ENCODE measurements at regions not wholly inside any gene's neighbourhood (a gene's known extent, or its start where the extent isn't known, plus 50 kb on each side); places are given as distances from the start of the nearest gene placed in this dataset.

DNA sequence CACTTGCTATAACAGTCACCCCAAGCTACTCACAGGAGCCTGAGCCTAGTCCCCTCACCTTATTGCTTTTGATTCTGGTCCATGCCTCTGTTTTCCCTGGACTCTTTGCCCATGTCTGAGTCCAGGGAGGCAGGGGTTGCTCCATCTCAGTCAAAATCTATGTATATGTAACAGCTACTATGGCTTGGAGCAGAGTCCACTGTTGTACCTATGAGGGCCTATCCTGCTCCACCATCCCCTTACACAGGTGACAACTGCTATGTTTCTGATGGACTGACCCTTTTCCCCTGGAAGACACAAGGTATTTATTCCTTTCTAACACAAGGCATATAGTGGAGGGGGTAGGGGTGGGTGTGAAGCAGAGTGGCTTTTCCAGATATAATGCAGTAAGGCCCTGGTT, 119.6 kb downstream of the VPREB1 start:
- TF ChIP-seq RARB (CRISPR knock-in tag; IDR thresholded peaks at IDR 0.05) (no peak), CSDC2 (CRISPR knock-in tag; IDR thresholded peaks at IDR 0.05) (no peak), ISL1 (CRISPR knock-in tag; IDR thresholded peaks at IDR 0.05) (no peak), TOX (CRISPR knock-in tag; IDR thresholded peaks at IDR 0.05; ENCODE audit: borderline replicate concordance) (no peak), ZC3H10 (CRISPR knock-in tag; IDR thresholded peaks at IDR 0.05) (no peak), BACH2 (CRISPR knock-in tag; IDR thresholded peaks at IDR 0.05; ENCODE audit: borderline replicate concordance) (no peak)
- TF ChIP-seq, protein P1, sequence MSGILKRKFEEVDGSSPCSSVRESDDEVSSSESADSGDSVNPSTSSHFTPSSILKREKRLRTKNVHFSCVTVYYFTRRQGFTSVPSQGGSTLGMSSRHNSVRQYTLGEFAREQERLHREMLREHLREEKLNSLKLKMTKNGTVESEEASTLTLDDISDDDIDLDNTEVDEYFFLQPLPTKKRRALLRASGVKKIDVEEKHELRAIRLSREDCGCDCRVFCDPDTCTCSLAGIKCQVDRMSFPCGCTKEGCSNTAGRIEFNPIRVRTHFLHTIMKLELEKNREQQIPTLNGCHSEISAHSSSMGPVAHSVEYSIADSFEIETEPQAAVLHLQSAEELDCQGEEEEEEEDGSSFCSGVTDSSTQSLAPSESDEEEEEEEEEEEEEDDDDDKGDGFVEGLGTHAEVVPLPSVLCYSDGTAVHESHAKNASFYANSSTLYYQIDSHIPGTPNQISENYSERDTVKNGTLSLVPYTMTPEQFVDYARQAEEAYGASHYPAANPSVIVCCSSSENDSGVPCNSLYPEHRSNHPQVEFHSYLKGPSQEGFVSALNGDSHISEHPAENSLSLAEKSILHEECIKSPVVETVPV (CRISPR knock-in tag; IDR thresholded peaks at IDR 0.05) = no peak
- TF ChIP-seq, protein P2, sequence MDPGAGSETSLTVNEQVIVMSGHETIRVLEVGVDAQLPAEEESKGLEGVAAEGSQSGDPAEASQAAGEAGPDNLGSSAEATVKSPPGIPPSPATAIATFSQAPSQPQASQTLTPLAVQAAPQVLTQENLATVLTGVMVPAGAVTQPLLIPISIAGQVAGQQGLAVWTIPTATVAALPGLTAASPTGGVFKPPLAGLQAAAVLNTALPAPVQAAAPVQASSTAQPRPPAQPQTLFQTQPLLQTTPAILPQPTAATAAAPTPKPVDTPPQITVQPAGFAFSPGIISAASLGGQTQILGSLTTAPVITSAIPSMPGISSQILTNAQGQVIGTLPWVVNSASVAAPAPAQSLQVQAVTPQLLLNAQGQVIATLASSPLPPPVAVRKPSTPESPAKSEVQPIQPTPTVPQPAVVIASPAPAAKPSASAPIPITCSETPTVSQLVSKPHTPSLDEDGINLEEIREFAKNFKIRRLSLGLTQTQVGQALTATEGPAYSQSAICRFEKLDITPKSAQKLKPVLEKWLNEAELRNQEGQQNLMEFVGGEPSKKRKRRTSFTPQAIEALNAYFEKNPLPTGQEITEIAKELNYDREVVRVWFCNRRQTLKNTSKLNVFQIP (CRISPR knock-in tag; IDR thresholded peaks at IDR 0.05; ENCODE audit: borderline replicate concordance, low read depth) = no peak
- TF ChIP-seq, protein P3, sequence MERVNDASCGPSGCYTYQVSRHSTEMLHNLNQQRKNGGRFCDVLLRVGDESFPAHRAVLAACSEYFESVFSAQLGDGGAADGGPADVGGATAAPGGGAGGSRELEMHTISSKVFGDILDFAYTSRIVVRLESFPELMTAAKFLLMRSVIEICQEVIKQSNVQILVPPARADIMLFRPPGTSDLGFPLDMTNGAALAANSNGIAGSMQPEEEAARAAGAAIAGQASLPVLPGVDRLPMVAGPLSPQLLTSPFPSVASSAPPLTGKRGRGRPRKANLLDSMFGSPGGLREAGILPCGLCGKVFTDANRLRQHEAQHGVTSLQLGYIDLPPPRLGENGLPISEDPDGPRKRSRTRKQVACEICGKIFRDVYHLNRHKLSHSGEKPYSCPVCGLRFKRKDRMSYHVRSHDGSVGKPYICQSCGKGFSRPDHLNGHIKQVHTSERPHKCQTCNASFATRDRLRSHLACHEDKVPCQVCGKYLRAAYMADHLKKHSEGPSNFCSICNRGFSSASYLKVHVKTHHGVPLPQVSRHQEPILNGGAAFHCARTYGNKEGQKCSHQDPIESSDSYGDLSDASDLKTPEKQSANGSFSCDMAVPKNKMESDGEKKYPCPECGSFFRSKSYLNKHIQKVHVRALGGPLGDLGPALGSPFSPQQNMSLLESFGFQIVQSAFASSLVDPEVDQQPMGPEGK (CRISPR knock-in tag; IDR thresholded peaks at IDR 0.05; ENCODE audit: borderline replicate concordance) = no peak
